ENCODE measurements at regions not wholly inside any gene's neighbourhood (a gene's known extent, or its start where the extent isn't known, plus 50 kb on each side); places are given as distances from the start of the nearest gene placed in this dataset.

GRCh38 chr4:14864365-14865030 lies 137.8 kb upstream of the CPEB2 start:
- no peak for FAIRE-seq

- FAIRE-seq: no peak
These were observed 137.3 kb upstream of the CPEB2 start for GRCh38 chr4:14865031-14865366.

- no peak for FAIRE-seq
These were observed 136.5 kb upstream of the CPEB2 start for GRCh38 chr4:14865804-14866203.

- FAIRE-seq: no peak
These were observed 134.4 kb upstream of the CPEB2 start for GRCh38 chr4:14867847-14868246.

GRCh38 chr4:14868426-14869395 lies 133.6 kb upstream of the CPEB2 start:
- FAIRE-seq: no peak

GRCh38 chr4:14871676-14872430 lies 130.4 kb upstream of the CPEB2 start:
- FAIRE-seq: no peak

- FAIRE-seq: no peak
These were observed 127.3 kb upstream of the CPEB2 start for GRCh38 chr4:14874990-14875389.

GRCh38 chr4:14877246-14878225 lies 124.7 kb upstream of the CPEB2 start:
- FAIRE-seq: no peak

- FAIRE-seq: no peak
These were observed 123.6 kb upstream of the CPEB2 start for GRCh38 chr4:14878681-14879080.

GRCh38 chr4:14879683-14880082 lies 122.6 kb upstream of the CPEB2 start:
- no peak for FAIRE-seq

GRCh38 chr4:14880805-14881204 lies 121.5 kb upstream of the CPEB2 start:
- no peak for FAIRE-seq

- no peak for FAIRE-seq
These were observed 119.1 kb upstream of the CPEB2 start for GRCh38 chr4:14883166-14883565.

- no peak for FAIRE-seq
These were observed 118.6 kb upstream of the CPEB2 start for GRCh38 chr4:14883661-14884060.

GRCh38 chr4:14887842-14888433 lies 114.3 kb upstream of the CPEB2 start:
- no peak for FAIRE-seq

- FAIRE-seq: no peak
These were observed 113.3 kb upstream of the CPEB2 start for GRCh38 chr4:14888790-14889572.

GRCh38 chr4:14892563-14892962 lies 109.7 kb upstream of the CPEB2 start:
- FAIRE-seq: no peak

- FAIRE-seq: no peak
These were observed 108.6 kb upstream of the CPEB2 start for GRCh38 chr4:14893713-14894112.

- FAIRE-seq: no peak
These were observed 107.6 kb upstream of the CPEB2 start for GRCh38 chr4:14894392-14895292.

- FAIRE-seq: no peak
These were observed 105.6 kb upstream of the CPEB2 start for GRCh38 chr4:14896656-14897175.

- no peak for FAIRE-seq
These were observed 105.1 kb upstream of the CPEB2 start for GRCh38 chr4:14897217-14897616.

Data from endometrium (tissue), 2 donors.